CD4-positive, CD25-positive, alpha-beta regulatory T cell (primary cell): ENCODE measurements at regions not wholly inside any gene's neighbourhood (a gene's known extent, or its start where the extent isn't known, plus 50 kb on each side); places are given as distances from the start of the nearest gene placed in this dataset.

ENCODE experiments used
- ATAC-seq, 2 donors: fragments of 150-1000 bp; cut with Tn5 transposase; one replicate each; pipeline ENCODE4 v1.10.0; 2021; ENCODE audit warnings: low read depth in 2 of 2, moderate number of reproducible peaks in 2 of 2, moderate library complexity in 1 of 2
- DNase-seq, 3 donors: peaks; one replicate each; pipeline versions ENCODE4 v3.0.0 to v3.0.0-alpha.2; 2012 to 2022; ENCODE audit warnings: mixed read lengths in 1 of 3
- H3K27ac ChIP-seq: one replicate; pipeline ENCODE4 v1.7.0; 2013; ENCODE audit warnings: mild to moderate bottlenecking, low read length; ENCODE audit not compliant: insufficient read depth, poor library complexity, severe bottlenecking
- H3K27me3 ChIP-seq: one replicate; pipeline ENCODE4 v1.7.0; 2013; ENCODE audit warnings: low read length; ENCODE audit not compliant: control insufficient read depth, insufficient read depth
- H3K36me3 ChIP-seq: one replicate; pipeline ENCODE4 v1.7.0; 2013; ENCODE audit warnings: mild to moderate bottlenecking, low read length, moderate library complexity; ENCODE audit not compliant: control insufficient read depth, insufficient read depth
- H3K4me1 ChIP-seq: 2 replicates; pipeline ENCODE4 v1.7.0; 2013; ENCODE audit warnings: mild to moderate bottlenecking, low read length; ENCODE audit not compliant: insufficient read depth, control insufficient read depth, poor library complexity, severe bottlenecking
- H3K4me3 ChIP-seq: one replicate; pipeline ENCODE4 v1.7.0; 2013; ENCODE audit warnings: low read depth, mild to moderate bottlenecking, low read length, moderate library complexity
- H3K9me3 ChIP-seq, 2 experiments: 1 replicate in 1 of 2; 2 replicates in 1 of 2; pipeline ENCODE4 v1.7.0; 2013; ENCODE audit warnings: low read length in 2 of 2, mild to moderate bottlenecking in 1 of 2, moderate library complexity in 1 of 2; ENCODE audit not compliant: control insufficient read depth in 2 of 2
- H3K27ac Mint-ChIP-seq, 3 donors: one replicate each; pipeline ENCODE4 v1.8.0; 2020 to 2022; ENCODE audit warnings: mild to moderate bottlenecking in 3 of 3, mixed read lengths in 3 of 3, moderate library complexity in 2 of 3
- H3K27me3 Mint-ChIP-seq: one replicate; pipeline ENCODE4 v1.8.0; 2022; ENCODE audit warnings: mild to moderate bottlenecking, mixed read lengths
- H3K36me3 Mint-ChIP-seq: one replicate; pipeline ENCODE4 v1.8.0; 2020; ENCODE audit warnings: mixed read lengths
- H3K4me1 Mint-ChIP-seq, 4 donors: one replicate each; pipeline ENCODE4 v1.8.0; 2020 to 2022; ENCODE audit warnings: mixed read lengths in 4 of 4, mild to moderate bottlenecking in 1 of 4
- H3K4me3 Mint-ChIP-seq, 4 donors: one replicate each; pipeline ENCODE4 v1.8.0; 2020 to 2022; ENCODE audit warnings: mild to moderate bottlenecking in 4 of 4, mixed read lengths in 4 of 4, moderate library complexity in 3 of 4
- H3K9me3 Mint-ChIP-seq, 7 donors: one replicate each; pipeline ENCODE4 v1.8.0; 2020 to 2022; ENCODE audit warnings: mixed read lengths in 7 of 7, mild to moderate bottlenecking in 3 of 7, moderate library complexity in 2 of 7

DNA sequence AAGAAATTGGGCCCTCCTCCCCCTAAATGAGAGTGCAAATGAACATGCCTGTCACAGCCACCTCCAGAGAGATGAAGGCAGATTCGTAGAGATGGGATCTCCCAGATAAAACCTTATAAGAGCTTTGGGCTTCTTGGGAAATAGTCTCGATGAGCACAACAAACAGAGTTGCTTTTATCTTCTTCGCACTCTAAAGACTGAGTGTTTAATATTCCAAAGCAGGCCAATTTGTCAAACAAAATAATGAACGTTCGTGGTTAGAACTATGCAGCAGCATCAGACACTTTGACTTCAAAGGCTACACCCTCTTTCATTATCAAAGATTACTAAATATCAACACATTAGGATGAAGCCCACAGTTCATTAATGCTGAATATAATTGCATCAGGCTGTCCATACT, 256.2 kb downstream of the SKIDA1 start:
- no peak for DNase-seq
- Mint-ChIP-seq H3K36me3 (no peaks in the 10 kb centered on the region), H3K27ac (no peak overlapping the region), H3K4me1 (peaks cover 0 to 3% (median 0%) of the 10 kb centered on the region in 4 donors), H3K4me3 (no peak overlapping the region), H3K9me3 (peaks cover 0 to 7% (median 0%) of the 10 kb centered on the region in 7 donors), H3K27me3 (no peaks in the 10 kb centered on the region)
- Histone ChIP-seq H3K27me3 (no peaks in the 10 kb centered on the region), H3K4me1 (no peaks in the 10 kb centered on the region), H3K36me3 (no peaks in the 10 kb centered on the region), H3K4me3 (no peak overlapping the region), H3K9me3 (no peaks in the 10 kb centered on the region), H3K27ac (no peak overlapping the region)
- no peak for ATAC-seq

DNA sequence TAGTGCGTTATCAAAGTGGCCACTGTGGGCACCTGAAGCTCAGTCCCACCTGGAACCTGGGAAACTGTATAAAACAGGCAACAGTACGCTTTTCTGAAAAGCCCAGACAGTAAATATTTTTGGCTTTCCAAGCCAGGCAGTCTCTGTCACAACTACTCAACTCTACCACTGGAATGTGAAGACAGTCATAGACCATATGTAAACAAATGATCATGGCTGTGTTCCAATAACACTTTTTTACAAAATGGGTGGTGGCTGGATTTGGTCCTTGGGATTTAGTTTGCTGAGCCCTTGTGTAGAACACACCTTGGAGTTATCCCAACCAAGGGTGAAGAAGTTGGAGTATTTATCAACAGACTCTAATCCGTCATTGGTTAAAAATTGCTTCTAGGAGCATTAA, 259.9 kb downstream of the SKIDA1 start:
- Histone ChIP-seq H3K4me3 (no peak overlapping the region), H3K4me1 (no peaks in the 10 kb centered on the region), H3K9me3 (no peaks in the 10 kb centered on the region), H3K27ac (no peak overlapping the region), H3K27me3 (no peaks in the 10 kb centered on the region), H3K36me3 (no peaks in the 10 kb centered on the region)
- Mint-ChIP-seq H3K4me1 (peaks cover 0 to 3% (median 0%) of the 10 kb centered on the region in 4 donors), H3K4me3 (no peak overlapping the region), H3K27ac (no peak overlapping the region), H3K27me3 (no peaks in the 10 kb centered on the region), H3K36me3 (no peaks in the 10 kb centered on the region), H3K9me3 (peaks cover 0 to 4% (median 0%) of the 10 kb centered on the region in 7 donors)
- ATAC-seq: no peak
- no peak for DNase-seq

- Mint-ChIP-seq H3K4me3 (no peak overlapping the region), H3K36me3 (no peaks in the 10 kb centered on the region), H3K4me1 (peaks cover 0 to 2% (median 0%) of the 10 kb centered on the region in 4 donors), H3K27ac (no peak overlapping the region), H3K27me3 (no peaks in the 10 kb centered on the region), H3K9me3 (peaks cover 0 to 4% (median 0%) of the 10 kb centered on the region in 7 donors)
- H3K4me1 ChIP-seq: no peaks in the 10 kb centered on the region
- H3K27me3 ChIP-seq: no peaks in the 10 kb centered on the region
- no peaks in the 10 kb centered on the region for H3K9me3 ChIP-seq
- no peak overlapping the region for H3K27ac ChIP-seq
- H3K36me3 ChIP-seq: no peaks in the 10 kb centered on the region
- ATAC-seq (no peak), DNase-seq (no peak)
- no peak overlapping the region for H3K4me3 ChIP-seq
These were observed 261.2 kb downstream of the SKIDA1 start for GRCh38 chr10:21264271-21264670.

- H3K4me3 Mint-ChIP-seq: no peak overlapping the region
- Histone ChIP-seq H3K27me3 (no peaks in the 10 kb centered on the region), H3K4me1 (no peaks in the 10 kb centered on the region), H3K36me3 (no peaks in the 10 kb centered on the region), H3K9me3 (no peaks in the 10 kb centered on the region), H3K27ac (no peak overlapping the region), H3K4me3 (no peak overlapping the region)
- no peak overlapping the region for H3K27ac Mint-ChIP-seq
- no peaks in the 10 kb centered on the region for H3K27me3 Mint-ChIP-seq
- no peak for DNase-seq
- peaks cover 0 to 4% (median 0%) of the 10 kb centered on the region in 7 donors for H3K9me3 Mint-ChIP-seq
- no peaks in the 10 kb centered on the region for H3K4me1 Mint-ChIP-seq
- no peaks in the 10 kb centered on the region for H3K36me3 Mint-ChIP-seq
- no peak for ATAC-seq
These were observed 261.6 kb downstream of the SKIDA1 start for GRCh38 chr10:21263839-21264238.

DNA sequence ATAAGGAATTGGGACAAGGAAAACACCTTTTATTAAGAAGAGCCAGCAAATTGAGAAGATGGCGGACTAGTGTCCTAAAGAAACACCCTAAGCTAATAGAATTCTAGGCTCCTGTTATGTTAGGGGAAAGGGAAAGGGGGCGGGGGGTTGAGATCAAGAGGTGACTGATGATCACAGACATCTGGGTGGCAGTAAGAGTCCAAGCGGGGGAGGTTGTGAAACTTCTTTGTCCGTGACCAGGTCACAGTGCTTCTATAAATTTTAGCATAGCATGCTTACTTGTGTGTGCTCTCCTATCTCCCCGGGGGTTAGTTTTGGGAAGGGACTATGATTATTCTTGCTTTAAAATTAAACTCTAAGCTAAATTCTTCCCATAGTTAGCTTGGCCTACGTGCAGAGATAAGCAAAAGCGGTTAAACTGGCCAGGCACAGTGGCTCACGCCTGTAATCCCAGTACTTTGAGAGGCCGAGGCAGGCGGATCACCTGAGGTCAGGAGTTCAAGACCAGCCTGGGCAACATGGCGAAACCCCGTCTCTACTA, 262.1 kb downstream of the SKIDA1 start:
- Mint-ChIP-seq H3K4me1 (no peaks in the 10 kb centered on the region), H3K27me3 (no peaks in the 10 kb centered on the region), H3K36me3 (no peaks in the 10 kb centered on the region)

DNA sequence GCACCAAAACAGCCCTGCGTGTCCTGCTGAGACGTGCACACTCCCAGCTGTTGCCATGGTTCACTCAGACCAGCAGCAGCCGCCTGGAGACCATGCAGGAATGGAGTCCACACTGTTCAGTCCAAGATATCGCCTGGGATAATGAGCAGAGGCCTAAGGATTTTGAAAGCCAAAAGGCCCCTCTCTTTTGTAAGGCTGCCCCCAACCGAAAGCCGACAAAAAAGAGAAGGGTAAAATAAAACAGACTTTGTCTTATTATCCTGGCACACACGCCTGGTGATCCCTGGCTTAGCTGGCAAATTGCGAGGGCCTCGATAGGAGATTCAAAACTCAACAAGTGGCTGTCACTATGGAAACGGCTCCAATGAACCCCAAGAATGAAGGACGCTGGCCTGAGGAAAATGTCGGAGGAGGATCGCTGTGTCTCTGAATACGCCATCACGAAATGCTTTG, 263.6 kb downstream of the SKIDA1 start:
- no peak for ATAC-seq
- H3K27me3 Mint-ChIP-seq: peaks cover 5% of the 10 kb centered on the region
- no peaks in the 10 kb centered on the region for H3K4me1 Mint-ChIP-seq
- H3K9me3 Mint-ChIP-seq: peaks cover 0 to 4% (median 0%) of the 10 kb centered on the region in 7 donors
- no peak for DNase-seq
- Histone ChIP-seq H3K4me1 (no peaks in the 10 kb centered on the region), H3K27me3 (no peaks in the 10 kb centered on the region), H3K36me3 (no peaks in the 10 kb centered on the region), H3K4me3 (no peak overlapping the region), H3K9me3 (no peaks in the 10 kb centered on the region), H3K27ac (no peak overlapping the region)
- no peaks in the 10 kb centered on the region for H3K36me3 Mint-ChIP-seq
- no peak overlapping the region for H3K27ac Mint-ChIP-seq
- H3K4me3 Mint-ChIP-seq: no peak overlapping the region

More for the DNA sequence above, 262.1 kb downstream of the SKIDA1 start:
- no peaks in the 10 kb centered on the region for H3K9me3 ChIP-seq
- H3K27ac ChIP-seq: no peak overlapping the region
- ATAC-seq (no peak), DNase-seq (no peak)
- no peaks in the 10 kb centered on the region for H3K27me3 ChIP-seq
- H3K4me1 ChIP-seq: no peaks in the 10 kb centered on the region
- no peak overlapping the region for H3K4me3 ChIP-seq
- Mint-ChIP-seq H3K4me3 (no peak overlapping the region), H3K9me3 (peaks cover 0 to 4% (median 0%) of the 10 kb centered on the region in 7 donors), H3K27ac (no peak overlapping the region)
- no peaks in the 10 kb centered on the region for H3K36me3 ChIP-seq

GRCh38 chr10:21260506-21261149, 264.9 kb downstream of the SKIDA1 start:
- Mint-ChIP-seq H3K27ac (no peak overlapping the region), H3K9me3 (peaks cover 0 to 4% (median 0%) of the 10 kb centered on the region in 7 donors), H3K4me3 (no peak overlapping the region), H3K36me3 (no peaks in the 10 kb centered on the region), H3K4me1 (no peaks in the 10 kb centered on the region), H3K27me3 (peaks cover 5% of the 10 kb centered on the region)
- Histone ChIP-seq H3K36me3 (no peaks in the 10 kb centered on the region), H3K27ac (no peak overlapping the region), H3K27me3 (no peaks in the 10 kb centered on the region), H3K4me3 (no peak overlapping the region), H3K9me3 (no peaks in the 10 kb centered on the region), H3K4me1 (no peaks in the 10 kb centered on the region)
- no peak for DNase-seq
- no peak for ATAC-seq

- H3K36me3 Mint-ChIP-seq: no peaks in the 10 kb centered on the region
- Histone ChIP-seq H3K4me1 (no peaks in the 10 kb centered on the region), H3K9me3 (no peaks in the 10 kb centered on the region), H3K27me3 (no peaks in the 10 kb centered on the region), H3K27ac (no peak overlapping the region), H3K36me3 (no peaks in the 10 kb centered on the region), H3K4me3 (no peak overlapping the region)
- ATAC-seq (no peak), DNase-seq (no peak)
- no peaks in the 10 kb centered on the region for H3K4me1 Mint-ChIP-seq
- no peak overlapping the region for H3K4me3 Mint-ChIP-seq
- H3K9me3 Mint-ChIP-seq: peaks cover 0 to 4% (median 0%) of the 10 kb centered on the region in 7 donors
- H3K27me3 Mint-ChIP-seq: peaks cover 5% of the 10 kb centered on the region
- no peak overlapping the region for H3K27ac Mint-ChIP-seq
These were observed 265.4 kb downstream of the SKIDA1 start for GRCh38 chr10:21260066-21260465.
